NCI-H2107 (cell line): ENCODE measurements at regions not wholly inside any gene's neighbourhood (a gene's known extent, or its start where the extent isn't known, plus 50 kb on each side); places are given as distances from the start of the nearest gene placed in this dataset.

Experiments used
- DNase-seq: peaks from one replicate; lab custom pipeline; 2025; lab: John Stamatoyannopoulos, UW

DNA sequence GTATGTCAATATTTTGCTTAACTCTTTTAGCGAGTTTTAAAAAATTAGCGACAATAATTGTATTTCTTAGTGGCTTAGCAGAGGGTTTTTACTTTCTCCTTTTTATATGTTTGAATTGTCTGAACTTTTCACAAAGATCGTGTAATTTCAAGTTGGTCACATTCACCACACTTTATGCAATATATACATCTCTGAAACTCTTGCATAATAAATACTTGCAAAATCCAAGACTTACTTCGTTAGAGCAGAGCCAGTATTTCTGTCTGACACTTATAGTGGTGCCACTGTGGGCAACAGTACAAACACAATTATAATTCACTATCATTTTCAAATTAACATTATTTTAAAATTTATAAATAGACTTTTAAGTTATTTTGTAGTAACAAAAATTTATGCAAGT lies 62.0 kb downstream of the SUCNR1 start:
- no peak for DNase-seq

GRCh38 chr3:151940481-151940880 lies 67.0 kb downstream of the SUCNR1 start:
- DNase-seq, result no peak

GRCh38 chr3:151943539-151943938 lies 70.1 kb downstream of the SUCNR1 start:
- no peak for DNase-seq

DNA sequence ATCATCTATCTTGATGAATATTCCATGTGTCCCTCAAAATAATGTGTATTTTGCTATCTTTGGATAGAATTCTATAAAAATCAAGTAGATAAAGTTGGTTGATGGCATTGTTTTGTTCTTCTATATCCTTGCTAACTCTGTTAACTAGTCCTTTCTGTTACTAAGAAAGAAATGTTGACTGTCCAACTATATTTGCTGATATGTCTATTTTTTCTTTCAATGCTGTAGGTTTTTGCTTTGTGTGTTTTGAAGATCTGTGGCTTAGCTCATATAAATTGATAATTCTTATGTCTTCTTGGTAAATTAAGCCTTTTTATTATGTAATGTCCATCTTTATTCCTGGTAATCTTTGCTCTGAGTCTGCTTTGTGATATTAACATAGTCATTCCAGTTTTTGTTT lies 70.9 kb downstream of the SUCNR1 start:
- no peak for DNase-seq

DNA sequence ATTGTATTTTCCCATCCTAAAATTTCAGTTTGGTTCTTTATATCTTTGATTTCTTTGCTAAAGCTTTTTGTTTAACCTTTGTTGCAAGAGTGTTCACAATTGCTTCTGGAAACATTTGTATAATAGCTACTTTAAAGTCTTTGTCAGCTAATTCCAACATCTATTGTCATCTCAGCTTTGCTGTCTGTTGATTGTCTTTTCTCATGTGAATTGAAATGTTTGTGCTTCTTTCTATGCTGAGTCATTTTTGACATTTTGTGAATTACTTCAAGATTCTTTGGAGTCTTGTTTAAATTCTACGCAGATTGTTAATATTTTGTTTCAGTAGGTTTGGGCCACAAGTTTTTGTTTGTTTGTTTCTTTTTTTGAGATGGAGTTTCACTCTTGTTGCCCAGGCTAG lies 73.2 kb downstream of the SUCNR1 start:
- no peak for DNase-seq

- DNase-seq, result no peak
Observed at GRCh38 chr3:151949706-151950105, 76.3 kb downstream of the SUCNR1 start.

- no peak for DNase-seq
Observed at GRCh38 chr3:151955356-151955755, 81.9 kb downstream of the SUCNR1 start.

DNA sequence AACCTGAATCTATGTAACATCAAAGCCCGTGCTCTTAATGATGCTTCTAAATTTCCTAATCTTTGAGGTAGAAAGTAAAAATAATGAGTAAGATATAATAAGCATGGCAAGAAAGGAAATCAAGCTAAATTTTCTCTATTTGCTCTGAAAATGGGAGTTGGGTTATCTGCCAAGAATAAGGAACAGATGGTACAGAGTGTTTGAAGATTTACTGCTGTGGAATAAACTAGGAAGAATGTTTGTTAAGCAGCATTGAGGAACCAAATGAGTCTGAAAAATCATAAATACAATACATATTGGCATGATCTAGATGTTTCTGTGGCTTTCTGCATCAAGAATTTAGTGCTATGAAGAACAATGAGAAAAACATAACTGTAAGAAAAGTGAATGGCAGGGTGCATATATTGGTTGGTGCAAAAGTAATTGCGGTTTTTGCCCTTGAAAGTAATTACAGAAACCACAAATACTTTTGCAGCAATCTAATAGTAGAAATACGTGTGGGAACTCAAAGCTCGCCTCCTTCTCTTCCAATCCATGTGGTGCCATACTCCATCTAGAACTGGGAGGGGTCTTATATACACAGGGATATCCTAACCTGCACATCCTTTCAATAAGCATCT lies 87.6 kb downstream of the SUCNR1 start:
- no peak for DNase-seq

GRCh38 chr3:151962352-151962751 lies 88.9 kb downstream of the SUCNR1 start:
- no peak for DNase-seq

- no peak for DNase-seq
Observed at GRCh38 chr3:151962912-151963311, 89.5 kb downstream of the SUCNR1 start.

GRCh38 chr3:151964743-151965142 lies 91.3 kb downstream of the SUCNR1 start:
- no peak for DNase-seq

DNA sequence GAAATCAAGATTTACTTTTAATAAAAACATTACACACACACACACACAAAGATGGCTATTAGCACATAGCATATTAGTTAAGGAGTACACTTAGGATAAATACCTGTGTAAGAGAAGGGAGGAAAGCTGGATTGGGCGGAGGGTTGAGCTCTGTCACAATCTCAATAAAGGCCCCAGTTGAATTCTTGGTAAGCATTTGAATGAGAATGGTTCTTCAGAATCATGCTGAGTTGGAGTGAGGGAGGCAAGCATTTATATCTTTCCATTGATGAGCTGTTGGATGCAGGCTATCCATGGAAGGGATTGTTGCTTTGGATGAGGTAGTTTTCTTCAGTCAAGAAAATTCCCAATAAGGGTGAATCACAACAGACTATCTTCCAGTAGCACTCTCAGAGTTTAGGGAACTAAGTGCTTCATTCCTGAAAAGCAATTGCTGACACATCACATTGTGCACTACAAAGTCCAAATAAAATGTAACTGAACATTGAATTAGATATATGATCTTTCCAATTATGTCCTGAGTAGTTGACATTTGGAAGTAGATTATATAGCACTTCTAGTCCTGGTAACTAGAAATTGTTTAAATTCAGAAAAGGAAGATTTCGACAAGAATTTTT lies 95.7 kb downstream of the SUCNR1 start:
- DNase-seq, result no peak

GRCh38 chr3:151971814-151972579 lies 98.6 kb downstream of the SUCNR1 start:
- DNase-seq, result no peak

DNA sequence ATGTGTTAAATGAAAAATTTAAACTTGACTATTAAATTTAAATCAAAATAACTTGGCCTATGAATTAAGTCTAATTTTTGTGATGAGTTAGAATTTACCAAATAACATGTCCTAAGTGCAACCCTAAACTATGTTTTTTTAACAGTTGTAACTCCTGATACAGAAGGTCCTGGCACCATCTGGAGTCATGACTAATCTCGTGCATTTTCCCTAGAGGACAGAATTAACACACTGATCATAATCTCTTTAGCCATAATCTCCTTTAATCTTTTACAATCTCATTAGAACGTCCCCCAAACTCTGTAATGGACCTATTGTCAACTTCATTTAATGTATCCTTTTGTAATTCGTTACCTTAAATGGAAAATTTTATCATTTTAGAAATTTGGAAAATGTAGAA lies 100.6 kb downstream of the SUCNR1 start:
- DNase-seq, result no peak

DNA sequence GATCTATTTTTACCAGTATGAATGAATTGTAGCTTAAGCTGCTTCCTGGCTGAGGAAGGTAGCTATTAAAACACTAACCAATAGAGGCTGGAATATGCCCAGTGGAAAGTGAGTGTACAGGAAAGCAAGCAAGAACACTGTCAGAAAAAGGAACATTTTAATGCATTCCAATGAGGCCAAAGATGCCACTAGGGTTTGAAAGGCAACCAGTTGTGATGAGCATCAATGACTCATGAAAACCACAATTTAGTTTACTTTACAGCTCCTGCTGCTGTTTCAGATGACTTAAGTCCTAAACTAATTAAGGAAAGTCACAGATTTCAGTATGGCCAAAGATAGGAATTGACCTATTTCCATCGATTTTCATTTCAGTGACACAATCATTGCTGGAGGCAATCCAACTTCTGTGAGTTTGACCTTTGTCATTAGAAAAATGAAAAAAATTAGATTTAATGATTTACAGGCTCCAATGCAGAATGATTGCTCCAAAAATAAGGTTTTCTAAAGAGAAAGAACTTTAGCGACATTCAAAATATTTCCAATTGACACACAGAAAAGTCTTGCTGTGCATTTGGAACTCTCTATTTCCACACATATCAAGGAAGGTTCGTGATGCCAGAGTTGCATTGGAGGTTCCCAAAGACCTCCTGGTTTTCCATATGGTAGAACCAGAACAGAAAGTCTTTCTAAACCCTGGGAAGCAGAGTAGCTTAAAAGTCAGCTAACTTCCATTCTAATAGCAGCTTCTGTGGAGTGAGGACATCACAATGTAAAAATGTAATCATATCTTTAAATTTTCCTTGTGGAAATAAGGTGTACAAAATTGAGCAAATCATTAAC lies 103.0 kb downstream of the SUCNR1 start:
- DNase-seq, result no peak

DNA sequence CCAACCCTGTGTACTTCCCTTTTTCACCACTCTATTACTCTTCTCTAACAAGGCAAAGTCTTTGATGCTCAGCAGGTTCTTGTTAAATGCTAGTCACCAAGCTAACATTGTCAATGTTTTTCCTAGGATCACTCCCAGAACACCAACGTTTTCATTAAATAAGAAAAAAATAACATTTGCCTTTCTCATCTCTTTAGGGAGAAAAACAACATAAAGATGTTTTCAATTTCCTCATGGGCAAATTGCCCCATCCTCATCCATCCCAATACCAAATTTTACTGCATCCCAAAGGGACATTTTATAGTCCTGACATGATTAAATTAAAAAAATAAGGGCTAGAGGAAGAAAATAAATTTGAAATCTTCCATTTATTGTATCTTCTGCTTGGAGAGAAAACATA lies 106.5 kb downstream of the SUCNR1 start:
- no peak for DNase-seq

- DNase-seq, result no peak
Observed at GRCh38 chr3:151983538-151983937, 110.1 kb downstream of the SUCNR1 start.

- no peak for DNase-seq
Observed at GRCh38 chr3:151985787-151986430, 112.5 kb downstream of the SUCNR1 start.

GRCh38 chr3:151987893-151988292 lies 114.5 kb downstream of the SUCNR1 start:
- no peak for DNase-seq

GRCh38 chr3:151989621-151990020 lies 116.2 kb downstream of the SUCNR1 start:
- no peak for DNase-seq

- DNase-seq, result no peak
Observed at GRCh38 chr3:151990696-151991376, 117.4 kb downstream of the SUCNR1 start.
